ENCODE measurements at regions not wholly inside any gene's neighbourhood (a gene's known extent, or its start where the extent isn't known, plus 50 kb on each side); places are given as distances from the start of the nearest gene placed in this dataset.

- H3K4me3 ChIP-seq (ENCODE audit: low read depth, low read length): no peak overlapping the region
- no peak for DNase-seq (ENCODE audit: low read depth)
- TF ChIP-seq MYC (IDR thresholded peaks at IDR 0.05; ENCODE audit: low read depth, low read length) (no peak), MAX (IDR thresholded peaks at IDR 0.05; ENCODE audit: low read depth, low read length) (no peak), POLR2A (IDR thresholded peaks at IDR 0.05; ENCODE audit: extremely low read depth, insufficient read length) (no peak)
- TF ChIP-seq, protein P1, sequence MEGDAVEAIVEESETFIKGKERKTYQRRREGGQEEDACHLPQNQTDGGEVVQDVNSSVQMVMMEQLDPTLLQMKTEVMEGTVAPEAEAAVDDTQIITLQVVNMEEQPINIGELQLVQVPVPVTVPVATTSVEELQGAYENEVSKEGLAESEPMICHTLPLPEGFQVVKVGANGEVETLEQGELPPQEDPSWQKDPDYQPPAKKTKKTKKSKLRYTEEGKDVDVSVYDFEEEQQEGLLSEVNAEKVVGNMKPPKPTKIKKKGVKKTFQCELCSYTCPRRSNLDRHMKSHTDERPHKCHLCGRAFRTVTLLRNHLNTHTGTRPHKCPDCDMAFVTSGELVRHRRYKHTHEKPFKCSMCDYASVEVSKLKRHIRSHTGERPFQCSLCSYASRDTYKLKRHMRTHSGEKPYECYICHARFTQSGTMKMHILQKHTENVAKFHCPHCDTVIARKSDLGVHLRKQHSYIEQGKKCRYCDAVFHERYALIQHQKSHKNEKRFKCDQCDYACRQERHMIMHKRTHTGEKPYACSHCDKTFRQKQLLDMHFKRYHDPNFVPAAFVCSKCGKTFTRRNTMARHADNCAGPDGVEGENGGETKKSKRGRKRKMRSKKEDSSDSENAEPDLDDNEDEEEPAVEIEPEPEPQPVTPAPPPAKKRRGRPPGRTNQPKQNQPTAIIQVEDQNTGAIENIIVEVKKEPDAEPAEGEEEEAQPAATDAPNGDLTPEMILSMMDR (IDR thresholded peaks at IDR 0.05; ENCODE audit: low read depth, low read length): no peak
Observed at GRCh38 chr5:116389601-116390000, 185.0 kb downstream of the SEMA6A start.

GRCh38 chr5:116388564-116389258 is 185.9 kb downstream of the SEMA6A start:
- H3K4me3 ChIP-seq (ENCODE audit: low read depth, low read length): no peak overlapping the region
- TF ChIP-seq, protein P1 (IDR thresholded peaks at IDR 0.05; ENCODE audit: low read depth, low read length): no peak
- TF ChIP-seq POLR2A (IDR thresholded peaks at IDR 0.05; ENCODE audit: extremely low read depth, insufficient read length): no peak
- TF ChIP-seq MAX (IDR thresholded peaks at IDR 0.05; ENCODE audit: low read depth, low read length): no peak
- TF ChIP-seq MYC (IDR thresholded peaks at IDR 0.05; ENCODE audit: low read depth, low read length): no peak
- DNase-seq (ENCODE audit: low read depth): no peak

DNA sequence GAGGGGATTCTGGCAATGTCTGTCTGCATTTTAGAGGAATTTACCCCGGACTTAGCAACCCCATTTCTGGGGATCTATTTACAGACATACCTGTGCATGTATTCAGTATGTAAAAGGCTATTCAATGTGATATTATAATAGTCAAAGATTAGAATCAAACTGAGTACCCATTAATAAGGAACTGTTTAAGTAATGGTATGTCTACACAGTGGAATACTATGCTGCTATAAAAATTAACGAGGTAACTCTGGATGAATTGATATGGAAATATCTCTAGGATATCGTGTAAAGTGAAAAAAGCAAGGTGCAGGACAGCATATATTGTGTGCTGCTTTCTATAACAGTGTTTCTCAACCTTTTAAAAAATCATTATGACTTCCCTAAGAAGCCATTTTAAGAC is 186.9 kb downstream of the SEMA6A start:
- TF ChIP-seq POLR2A (IDR thresholded peaks at IDR 0.05; ENCODE audit: extremely low read depth, insufficient read length) (no peak), MAX (IDR thresholded peaks at IDR 0.05; ENCODE audit: low read depth, low read length) (no peak), MYC (IDR thresholded peaks at IDR 0.05; ENCODE audit: low read depth, low read length) (no peak)
- TF ChIP-seq, protein P1 (IDR thresholded peaks at IDR 0.05; ENCODE audit: low read depth, low read length): no peak
- no peak for DNase-seq (ENCODE audit: low read depth)
- H3K4me3 ChIP-seq (ENCODE audit: low read depth, low read length): no peak overlapping the region

GRCh38 chr5:116386633-116387032 is 188.0 kb downstream of the SEMA6A start:
- TF ChIP-seq MAX (IDR thresholded peaks at IDR 0.05; ENCODE audit: low read depth, low read length) (no peak), POLR2A (IDR thresholded peaks at IDR 0.05; ENCODE audit: extremely low read depth, insufficient read length) (no peak), MYC (IDR thresholded peaks at IDR 0.05; ENCODE audit: low read depth, low read length) (no peak)
- TF ChIP-seq, protein P1 (IDR thresholded peaks at IDR 0.05; ENCODE audit: low read depth, low read length): no peak
- no peak overlapping the region for H3K4me3 ChIP-seq (ENCODE audit: low read depth, low read length)
- DNase-seq (ENCODE audit: low read depth): no peak

DNA sequence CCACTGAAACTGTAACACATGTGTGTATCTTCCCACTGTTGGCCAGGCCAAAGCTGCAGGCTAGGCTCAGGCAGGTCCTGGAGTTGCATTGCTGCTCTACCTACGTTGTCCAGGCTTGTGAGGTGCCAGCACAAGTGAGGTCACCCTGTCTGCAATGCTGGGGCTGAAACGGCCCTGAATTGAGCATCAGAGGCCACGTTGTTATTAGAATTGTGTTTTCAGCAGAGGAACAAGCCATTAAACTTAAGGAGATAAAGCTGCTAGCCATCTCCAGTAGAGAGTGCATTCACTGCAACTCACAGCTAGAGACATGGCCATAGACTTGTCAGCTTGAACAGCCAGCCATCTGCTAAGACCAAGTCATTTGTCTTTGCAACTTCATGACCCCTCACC is 191.8 kb downstream of the SEMA6A start:
- TF ChIP-seq POLR2A (IDR thresholded peaks at IDR 0.05; ENCODE audit: extremely low read depth, insufficient read length): no peak
- TF ChIP-seq, protein P1 (IDR thresholded peaks at IDR 0.05; ENCODE audit: low read depth, low read length): no peak
- no peak for DNase-seq (ENCODE audit: low read depth)
- no peak overlapping the region for H3K4me3 ChIP-seq (ENCODE audit: low read depth, low read length)

All from NB4 (cell line).